Endothelial cell (in vitro differentiated cells): ENCODE measurements at regions not wholly inside any gene's neighbourhood (a gene's known extent, or its start where the extent isn't known, plus 50 kb on each side); places are given as distances from the start of the nearest gene placed in this dataset.

Source experiments
- DNase-seq: peaks from one replicate; pipeline ENCODE4 v3.0.0; 2021; ENCODE audit warnings: low spot score
- H3K27ac Mint-ChIP-seq: one replicate; pipeline ENCODE4 v1.8.0; 2021; ENCODE audit warnings: mixed read lengths, inconsistent platforms; ENCODE audit not compliant: unreplicated experiment
- H3K27me3 Mint-ChIP-seq: one replicate; pipeline ENCODE4 v1.8.0; 2021; ENCODE audit warnings: mild to moderate bottlenecking, moderate library complexity, mixed read lengths, inconsistent platforms; ENCODE audit not compliant: unreplicated experiment
- H3K36me3 Mint-ChIP-seq: one replicate; pipeline ENCODE4 v1.8.0; 2021; ENCODE audit warnings: mild to moderate bottlenecking, low read depth, mixed read lengths, inconsistent platforms; ENCODE audit not compliant: unreplicated experiment
- H3K4me1 Mint-ChIP-seq: one replicate; pipeline ENCODE4 v1.8.0; 2021; ENCODE audit warnings: mild to moderate bottlenecking, mixed read lengths, inconsistent platforms; ENCODE audit not compliant: unreplicated experiment
- H3K4me3 Mint-ChIP-seq: one replicate; pipeline ENCODE4 v1.8.0; 2021; ENCODE audit warnings: mild to moderate bottlenecking, mixed read lengths, inconsistent platforms; ENCODE audit not compliant: unreplicated experiment
- H3K9me3 Mint-ChIP-seq: one replicate; pipeline ENCODE4 v1.8.0; 2021; ENCODE audit warnings: mixed read lengths, inconsistent platforms; ENCODE audit not compliant: unreplicated experiment
- TF ChIP-seq, protein P1 (sequence below): fragments of 200-600 bp; sonication (generic); IDR thresholded peaks from one replicate; pipeline ENCODE4 v1.5.0; 2021; ENCODE audit warnings: antibody characterized with exemption; ENCODE audit not compliant: unreplicated experiment

GRCh38 chrY:12517338-12517737 is 183.7 kb upstream of the USP9Y start:
- H3K4me3 Mint-ChIP-seq = no peak overlapping the region
- no peaks in the 10 kb centered on the region for H3K36me3 Mint-ChIP-seq
- no peaks in the 10 kb centered on the region for H3K9me3 Mint-ChIP-seq
- H3K27me3 Mint-ChIP-seq = no peaks in the 10 kb centered on the region
- no peak for DNase-seq
- TF ChIP-seq, protein P1, sequence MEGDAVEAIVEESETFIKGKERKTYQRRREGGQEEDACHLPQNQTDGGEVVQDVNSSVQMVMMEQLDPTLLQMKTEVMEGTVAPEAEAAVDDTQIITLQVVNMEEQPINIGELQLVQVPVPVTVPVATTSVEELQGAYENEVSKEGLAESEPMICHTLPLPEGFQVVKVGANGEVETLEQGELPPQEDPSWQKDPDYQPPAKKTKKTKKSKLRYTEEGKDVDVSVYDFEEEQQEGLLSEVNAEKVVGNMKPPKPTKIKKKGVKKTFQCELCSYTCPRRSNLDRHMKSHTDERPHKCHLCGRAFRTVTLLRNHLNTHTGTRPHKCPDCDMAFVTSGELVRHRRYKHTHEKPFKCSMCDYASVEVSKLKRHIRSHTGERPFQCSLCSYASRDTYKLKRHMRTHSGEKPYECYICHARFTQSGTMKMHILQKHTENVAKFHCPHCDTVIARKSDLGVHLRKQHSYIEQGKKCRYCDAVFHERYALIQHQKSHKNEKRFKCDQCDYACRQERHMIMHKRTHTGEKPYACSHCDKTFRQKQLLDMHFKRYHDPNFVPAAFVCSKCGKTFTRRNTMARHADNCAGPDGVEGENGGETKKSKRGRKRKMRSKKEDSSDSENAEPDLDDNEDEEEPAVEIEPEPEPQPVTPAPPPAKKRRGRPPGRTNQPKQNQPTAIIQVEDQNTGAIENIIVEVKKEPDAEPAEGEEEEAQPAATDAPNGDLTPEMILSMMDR = no peak
- H3K4me1 Mint-ChIP-seq = no peaks in the 10 kb centered on the region
- no peak overlapping the region for H3K27ac Mint-ChIP-seq

GRCh38 chrY:12525206-12525605 is 175.8 kb upstream of the USP9Y start:
- TF ChIP-seq, protein P1 = no peak

GRCh38 chrY:12526362-12527063 is 174.5 kb upstream of the USP9Y start:
- Mint-ChIP-seq H3K27ac (no peak overlapping the region), H3K4me3 (no peak overlapping the region), H3K4me1 (no peaks in the 10 kb centered on the region), H3K36me3 (no peaks in the 10 kb centered on the region), H3K9me3 (no peaks in the 10 kb centered on the region), H3K27me3 (no peaks in the 10 kb centered on the region)
- no peak for DNase-seq
- TF ChIP-seq, protein P1 = no peak

More at GRCh38 chrY:12525206-12525605, 175.8 kb upstream of the USP9Y start:
- Mint-ChIP-seq H3K4me1 (no peaks in the 10 kb centered on the region), H3K27ac (no peak overlapping the region), H3K27me3 (no peaks in the 10 kb centered on the region), H3K9me3 (no peaks in the 10 kb centered on the region), H3K4me3 (no peak overlapping the region), H3K36me3 (no peaks in the 10 kb centered on the region)
- no peak for DNase-seq

GRCh38 chrY:12537226-12537854 is 163.7 kb upstream of the USP9Y start:
- Mint-ChIP-seq H3K4me3 (peak overlapping the region; percentile 62), H3K4me1 (no peaks in the 10 kb centered on the region), H3K27me3 (peaks cover 2% of the 10 kb centered on the region), H3K36me3 (no peaks in the 10 kb centered on the region), H3K9me3 (no peaks in the 10 kb centered on the region), H3K27ac (no peak overlapping the region)
- no peak for DNase-seq
- TF ChIP-seq, protein P1 = no peak

DNA sequence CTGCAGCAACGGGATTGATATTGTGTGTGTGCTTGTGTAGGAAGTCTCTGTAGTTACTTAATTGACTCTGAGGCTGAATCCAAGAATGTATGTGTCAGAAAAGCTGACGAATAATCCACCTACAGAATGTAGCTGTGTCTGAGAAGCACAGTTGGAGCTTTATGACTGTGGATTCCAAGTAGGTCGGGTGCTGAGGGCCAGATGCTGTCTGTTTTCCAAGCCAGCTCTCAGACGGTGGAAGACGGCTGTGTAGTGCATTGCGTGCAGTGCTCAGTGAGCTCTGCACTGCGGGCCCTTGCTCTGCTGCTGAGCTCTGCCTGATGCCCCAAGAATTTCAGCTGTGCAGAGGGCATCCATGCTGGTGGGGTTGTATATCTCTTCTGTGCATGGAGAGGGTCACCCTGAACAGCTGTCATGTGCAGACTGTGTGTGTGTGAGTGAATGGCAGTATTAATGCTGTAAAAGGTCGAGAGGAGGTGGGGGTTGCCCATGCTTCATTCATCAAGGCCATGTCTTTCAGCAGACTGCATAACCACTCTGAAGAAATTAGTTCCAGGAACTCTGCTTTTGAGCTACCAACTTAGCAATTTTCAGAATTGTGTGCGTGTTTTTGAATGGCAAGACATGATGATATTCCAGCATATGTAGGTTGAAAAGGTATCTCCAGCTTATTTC is 154.1 kb upstream of the USP9Y start:
- TF ChIP-seq, protein P1 = no peak
- no peaks in the 10 kb centered on the region for H3K4me1 Mint-ChIP-seq
- H3K36me3 Mint-ChIP-seq = no peaks in the 10 kb centered on the region
- no peak overlapping the region for H3K27ac Mint-ChIP-seq
- H3K27me3 Mint-ChIP-seq = no peaks in the 10 kb centered on the region
- no peak overlapping the region for H3K4me3 Mint-ChIP-seq
- DNase-seq = no peak
- peaks cover 8% of the 10 kb centered on the region for H3K9me3 Mint-ChIP-seq
